H1 (cell line): ENCODE measurements at regions not wholly inside any gene's neighbourhood (a gene's known extent, or its start where the extent isn't known, plus 50 kb on each side); places are given as distances from the start of the nearest gene placed in this dataset.

Experiments
- CTCF ChIA-PET: fragments of 300-600 bp; sonication (Branson Sonifier 250); formaldehyde crosslinking; loops from one replicate; lab custom pipeline; 2021; ENCODE audit not compliant: partially characterized antibody; lab: Charles Lee
- POLR2A ChIA-PET: fragments of 300-600 bp; sonication (Branson Sonifier 250); formaldehyde crosslinking; loops from one replicate; lab custom pipeline; 2021; ENCODE audit warnings: inconsistent platforms; ENCODE audit not compliant: partially characterized antibody; lab: Charles Lee
- DNase-seq, 2 experiments: peaks; one replicate each; pipeline versions ENCODE4 v3.0.0 to v3.0.0-alpha.2; 2010 to 2022; ENCODE audit warnings: low spot score in 2 of 2, low read depth in 1 of 2, mixed read lengths in 1 of 2
- FAIRE-seq: peaks from 2 replicates; lab custom pipeline; 2011; peaks lifted over from hg19 to GRCh38; lab: Jason Lieb, UNC
- H2AFZ ChIP-seq: 2 replicates; pipeline ENCODE4 v1.8.1; 2012; ENCODE audit warnings: low read length, inconsistent platforms
- H2AK5ac ChIP-seq: 2 replicates; pipeline ENCODE4 v1.6.1; 2013; ENCODE audit warnings: low read depth, low read length
- H2BK120ac ChIP-seq: replicated peaks from 2 replicates; pipeline ENCODE3; 2013; ENCODE audit warnings: low read depth, low read length, inconsistent platforms
- H2BK12ac ChIP-seq: 2 replicates; pipeline ENCODE4 v1.6.1; 2013; ENCODE audit warnings: low read depth, low read length
- H2BK15ac ChIP-seq: 2 replicates; pipeline ENCODE4 v1.6.1; 2013; ENCODE audit warnings: low read length
- H2BK20ac ChIP-seq: 2 replicates; pipeline ENCODE4 v1.6.1; 2013; ENCODE audit warnings: low read length
- H2BK5ac ChIP-seq: 2 replicates; pipeline ENCODE4 v1.6.1; 2013; ENCODE audit warnings: low read depth, low read length
- H3K14ac ChIP-seq: 2 replicates; pipeline ENCODE4 v1.6.1; 2013; ENCODE audit warnings: inconsistent platforms; ENCODE audit not compliant: insufficient read length
- H3K18ac ChIP-seq: 2 replicates; pipeline ENCODE4 v1.6.1; 2013; ENCODE audit warnings: low read length; ENCODE audit errors: extremely low read depth
- H3K23ac ChIP-seq: 2 replicates; pipeline ENCODE4 v1.6.1; 2013; ENCODE audit warnings: inconsistent platforms; ENCODE audit not compliant: insufficient read length
- H3K23me2 ChIP-seq: 2 replicates; pipeline ENCODE4 v1.6.1; 2013; ENCODE audit warnings: low read depth, low read length
- H3K27ac ChIP-seq: 2 replicates; pipeline ENCODE4 v1.6.1; 2011; ENCODE audit warnings: low read depth, low read length, inconsistent platforms
- H3K27me3 ChIP-seq, 4 experiments: replicated peaks in 1 of 4; 1 replicate in 1 of 4; 2 replicates in 3 of 4; pipeline versions ENCODE4 v1.6.1 to v1.8.1; 2011 to 2013; ENCODE audit warnings: low read length in 3 of 4, mild to moderate bottlenecking in 3 of 4, inconsistent platforms in 2 of 4, mixed read lengths in 2 of 4, moderate library complexity in 1 of 4; ENCODE audit not compliant: control insufficient read depth in 3 of 4, insufficient read depth in 3 of 4; ENCODE audit errors: extremely low read depth in 1 of 4
- H3K36me3 ChIP-seq, 4 experiments: 2 replicates each; pipeline versions ENCODE4 v1.6.1 to v1.8.1; 2011 to 2013; ENCODE audit warnings: mild to moderate bottlenecking in 4 of 4, low read length in 3 of 4, moderate library complexity in 2 of 4, control low read depth in 1 of 4, inconsistent platforms in 1 of 4; ENCODE audit not compliant: insufficient read depth in 4 of 4, control insufficient read depth in 2 of 4
- H3K4ac ChIP-seq: replicated peaks from 2 replicates; pipeline ENCODE3; 2013; ENCODE audit warnings: low read length, low read depth, mixed read lengths, inconsistent platforms; ENCODE audit not compliant: insufficient read length
- H3K4me1 ChIP-seq, 4 experiments: replicated peaks in 1 of 4; 1 replicate in 1 of 4; 2 replicates in 3 of 4; pipeline versions ENCODE4 v1.6.1 to v1.8.1; 2011 to 2013; ENCODE audit warnings: low read length in 3 of 4, inconsistent platforms in 2 of 4, mixed read lengths in 1 of 4; ENCODE audit not compliant: insufficient read depth in 4 of 4, control insufficient read depth in 3 of 4
- H3K4me2 ChIP-seq, 2 experiments: 2 replicates each; pipeline versions ENCODE4 v1.6.1 to v1.8.1; 2011 to 2013; ENCODE audit warnings: low read depth in 2 of 2, low read length in 2 of 2, control low read depth in 1 of 2, inconsistent platforms in 1 of 2, mild to moderate bottlenecking in 1 of 2; ENCODE audit not compliant: insufficient read depth in 1 of 2
- H3K4me3 ChIP-seq, 4 experiments: fragments of 200-600, 300-600 bp in 1 of 4; sonication (generic), shearing (Covaris generic), sonication (Bioruptor Twin) in 1 of 4; 2 replicates each; pipeline versions ENCODE4 v1.5.1 to v1.8.1; 2011 to 2016; ENCODE audit warnings: low read length in 4 of 4, low read depth in 3 of 4, control low read depth in 2 of 4, inconsistent platforms in 2 of 4, mild to moderate bottlenecking in 2 of 4, mixed read lengths in 1 of 4, moderate library complexity in 1 of 4; ENCODE audit not compliant: insufficient read depth in 2 of 4; ENCODE audit errors: extremely low read depth in 1 of 4
- H3K56ac ChIP-seq: replicated peaks from 2 replicates; pipeline ENCODE3; 2013; ENCODE audit warnings: low read depth, mild to moderate bottlenecking, mixed read lengths, low read length, inconsistent platforms; ENCODE audit not compliant: insufficient read length
- H3K79me1 ChIP-seq: 2 replicates; pipeline ENCODE4 v1.6.1; 2013; ENCODE audit warnings: low read depth, low read length, control low read depth
- H3K79me2 ChIP-seq, 2 experiments: 2 replicates each; pipeline versions ENCODE4 v1.6.1 to v1.8.1; 2012 to 2013; ENCODE audit warnings: low read length in 2 of 2, mild to moderate bottlenecking in 2 of 2, inconsistent platforms in 1 of 2; ENCODE audit not compliant: insufficient read depth in 2 of 2, control insufficient read depth in 1 of 2
- H3K9ac ChIP-seq, 4 experiments: replicated peaks in 1 of 4; 1 replicate in 1 of 4; 2 replicates in 3 of 4; pipeline versions ENCODE4 v1.6.1 to v1.8.1; 2011 to 2013; ENCODE audit warnings: low read depth in 3 of 4, low read length in 3 of 4, control low read depth in 2 of 4, mild to moderate bottlenecking in 2 of 4, moderate library complexity in 2 of 4, inconsistent platforms in 1 of 4; ENCODE audit errors: extremely low read depth in 1 of 4
- H3K9me3 ChIP-seq, 2 experiments: 2 replicates each; pipeline versions ENCODE4 v1.6.1 to v1.8.1; 2012 to 2013; ENCODE audit warnings: mild to moderate bottlenecking in 2 of 2, moderate library complexity in 2 of 2, control low read depth in 1 of 2, inconsistent platforms in 1 of 2, low read depth in 1 of 2, low read length in 1 of 2, mixed read lengths in 1 of 2; ENCODE audit not compliant: insufficient read depth in 2 of 2
- H4K20me1 ChIP-seq, 2 experiments: replicated peaks in 1 of 2; 2 replicates each; pipeline versions ENCODE3 to v1.8.1; 2011 to 2013; ENCODE audit warnings: inconsistent platforms in 2 of 2, low read length in 2 of 2, mild to moderate bottlenecking in 1 of 2; ENCODE audit not compliant: insufficient read depth in 2 of 2, control insufficient read depth in 1 of 2
- H4K5ac ChIP-seq: 2 replicates; pipeline ENCODE4 v1.6.1; 2013; ENCODE audit warnings: low read length, low read depth, mixed read lengths, inconsistent platforms; ENCODE audit not compliant: insufficient read length
- H4K8ac ChIP-seq: 2 replicates; pipeline ENCODE4 v1.8.0; 2013; ENCODE audit warnings: mild to moderate bottlenecking, moderate library complexity, low read length, inconsistent platforms; ENCODE audit not compliant: insufficient read depth; ENCODE audit errors: extremely low read depth
- H4K91ac ChIP-seq: replicated peaks from 2 replicates; pipeline ENCODE3; 2013; ENCODE audit warnings: low read length, mixed read lengths, inconsistent platforms; ENCODE audit not compliant: insufficient read length
- E2F6 ChIP-seq: IDR thresholded peaks from 2 replicates; pipeline ENCODE4 v1.6.1; 2012; ENCODE audit warnings: inconsistent platforms
- JUND ChIP-seq: IDR thresholded peaks from 2 replicates; pipeline ENCODE4 v1.6.1; 2011; ENCODE audit warnings: mild to moderate bottlenecking, improper control_type of control experiment, low read length
- KDM5A ChIP-seq: fragments of 200-600 bp; IDR thresholded peaks from 2 replicates; pipeline ENCODE4 v1.7.1; 2012; ENCODE audit warnings: mild to moderate bottlenecking, low read length, inconsistent platforms, mixed read lengths
- MAFK ChIP-seq: IDR thresholded peaks from 2 replicates; pipeline ENCODE4 v1.6.1; 2012; ENCODE audit warnings: low read depth, mild to moderate bottlenecking, improper control_type of control experiment, low read length
- NRF1 ChIP-seq: IDR thresholded peaks from 2 replicates; pipeline ENCODE4 v1.6.1; 2011; ENCODE audit warnings: mild to moderate bottlenecking, low read depth, low read length, improper control_type of control experiment
- PHF8 ChIP-seq: fragments of 200-600 bp; sonication (generic); conservative IDR thresholded peaks from 2 replicates; pipeline ENCODE4 v1.7.1; 2012; ENCODE audit warnings: low read depth, mild to moderate bottlenecking, inconsistent platforms, low read length, moderate library complexity
- RXRA ChIP-seq: IDR thresholded peaks from 2 replicates; pipeline ENCODE4 v1.6.1; 2011; ENCODE audit warnings: low read depth, mild to moderate bottlenecking, low read length, moderate library complexity; ENCODE audit not compliant: insufficient read depth
- SIX5 ChIP-seq: IDR thresholded peaks from 2 replicates; pipeline ENCODE4 v1.6.1; 2011; ENCODE audit warnings: mild to moderate bottlenecking, low read depth, low read length
- SP1 ChIP-seq: IDR thresholded peaks from 2 replicates; pipeline ENCODE4 v1.6.1; 2011; ENCODE audit warnings: low read depth, low read length
- SRF ChIP-seq: IDR thresholded peaks from 2 replicates; pipeline ENCODE4 v1.6.1; 2011; ENCODE audit warnings: mild to moderate bottlenecking, low read depth, low read length, moderate library complexity
- SUZ12 ChIP-seq: fragments of 200-600 bp; sonication (generic); IDR thresholded peaks from 2 replicates; pipeline ENCODE4 v1.6.1; 2012; ENCODE audit warnings: mild to moderate bottlenecking, inconsistent platforms, low read length, moderate library complexity, mixed read lengths
- TBP ChIP-seq: IDR thresholded peaks from 2 replicates; pipeline ENCODE4 v1.6.1; 2011; ENCODE audit warnings: low read depth, low read length, improper control_type of control experiment
- WGBS, 2 experiments: shearing (Covaris generic) in 1 of 2; methylation state at CpG; one replicate each; pipeline versions ENCODE4 v1.1.6 to v1.1.7; 2013 to 2015; ENCODE audit warnings: low lambda C conversion rate in 2 of 2, mixed read lengths in 2 of 2, inconsistent platforms in 1 of 2, low coverage in 1 of 2, missing lambda C conversion rate in 1 of 2; ENCODE audit not compliant: insufficient replicate concordance in 2 of 2, insufficient coverage in 1 of 2, insufficient read length in 1 of 2; ENCODE audit errors: extremely low coverage in 1 of 2, missing lambda C conversion rate in 1 of 2; 5-methylcytosine and 5-hydroxymethylcytosine counted together

GRCh38 chr3:191750618-191751017 lies 289.7 kb downstream of the PYDC2 start:
- Histone ChIP-seq H4K8ac (no peak overlapping the region), H3K4me1 (no peaks in the 10 kb centered on the region), H4K20me1 (no peaks in the 10 kb centered on the region), H3K79me1 (no peaks in the 10 kb centered on the region), H3K27me3 (no peaks in the 10 kb centered on the region), H3K14ac (no peak overlapping the region), H2AFZ (no peak overlapping the region), H3K27ac (no peak overlapping the region), H3K4ac (no peak overlapping the region), H2BK15ac (no peak overlapping the region), H2BK5ac (no peak overlapping the region), H3K79me2 (no peaks in the 10 kb centered on the region), H2BK120ac (no peak overlapping the region), H3K23ac (no peak overlapping the region), H3K18ac (no peak overlapping the region), H2BK12ac (no peak overlapping the region), H4K91ac (no peak overlapping the region), H3K23me2 (no peaks in the 10 kb centered on the region; the same call in 1 of the 2 replicates), H2BK20ac (no peak overlapping the region), H3K4me3 (no peak overlapping the region), H3K9me3 (no peaks in the 10 kb centered on the region), H3K36me3 (no peaks in the 10 kb centered on the region), H4K5ac (no peak overlapping the region), H2AK5ac (no peak overlapping the region), H3K56ac (no peak overlapping the region), H3K9ac (no peak overlapping the region), H3K4me2 (no peak overlapping the region)
- 90% methylated on average over 3 of the region's 3 CpGs; no CpG with 5 or more reads in 1 of the 2 experiments for WGBS, 2 experiments
- DNase-seq: no peak
- CTCF ChIA-PET: no interaction called here
- TF ChIP-seq SRF (no peak), TBP (no peak), SIX5 (no peak), KDM5A (no peak), NRF1 (no peak), PHF8 (no peak), JUND (no peak), SP1 (no peak), MAFK (no peak), RXRA (no peak), E2F6 (no peak), SUZ12 (no peak)
- no peak for FAIRE-seq
- POLR2A ChIA-PET: no interaction called here
